ENCODE measurements at regions not wholly inside any gene's neighbourhood (a gene's known extent, or its start where the extent isn't known, plus 50 kb on each side); places are given as distances from the start of the nearest gene placed in this dataset.

- in situ Hi-C loops (cut with HindIII; ENCODE audit: low sequenced_read_pairs) = no loop called here
- no peak overlapping the region for H3K4me3 ChIP-seq (ENCODE audit: low read depth, low read length)
- TF ChIP-seq, protein P1, sequence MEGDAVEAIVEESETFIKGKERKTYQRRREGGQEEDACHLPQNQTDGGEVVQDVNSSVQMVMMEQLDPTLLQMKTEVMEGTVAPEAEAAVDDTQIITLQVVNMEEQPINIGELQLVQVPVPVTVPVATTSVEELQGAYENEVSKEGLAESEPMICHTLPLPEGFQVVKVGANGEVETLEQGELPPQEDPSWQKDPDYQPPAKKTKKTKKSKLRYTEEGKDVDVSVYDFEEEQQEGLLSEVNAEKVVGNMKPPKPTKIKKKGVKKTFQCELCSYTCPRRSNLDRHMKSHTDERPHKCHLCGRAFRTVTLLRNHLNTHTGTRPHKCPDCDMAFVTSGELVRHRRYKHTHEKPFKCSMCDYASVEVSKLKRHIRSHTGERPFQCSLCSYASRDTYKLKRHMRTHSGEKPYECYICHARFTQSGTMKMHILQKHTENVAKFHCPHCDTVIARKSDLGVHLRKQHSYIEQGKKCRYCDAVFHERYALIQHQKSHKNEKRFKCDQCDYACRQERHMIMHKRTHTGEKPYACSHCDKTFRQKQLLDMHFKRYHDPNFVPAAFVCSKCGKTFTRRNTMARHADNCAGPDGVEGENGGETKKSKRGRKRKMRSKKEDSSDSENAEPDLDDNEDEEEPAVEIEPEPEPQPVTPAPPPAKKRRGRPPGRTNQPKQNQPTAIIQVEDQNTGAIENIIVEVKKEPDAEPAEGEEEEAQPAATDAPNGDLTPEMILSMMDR (IDR thresholded peaks at IDR 0.05; ENCODE audit: low read depth, low read length) = no peak
- DNase-seq (ENCODE audit: low read depth, low spot score) = peak; percentile 26
These were observed 204.0 kb downstream of the AHR start for GRCh38 chr7:17502213-17503060.

DNA sequence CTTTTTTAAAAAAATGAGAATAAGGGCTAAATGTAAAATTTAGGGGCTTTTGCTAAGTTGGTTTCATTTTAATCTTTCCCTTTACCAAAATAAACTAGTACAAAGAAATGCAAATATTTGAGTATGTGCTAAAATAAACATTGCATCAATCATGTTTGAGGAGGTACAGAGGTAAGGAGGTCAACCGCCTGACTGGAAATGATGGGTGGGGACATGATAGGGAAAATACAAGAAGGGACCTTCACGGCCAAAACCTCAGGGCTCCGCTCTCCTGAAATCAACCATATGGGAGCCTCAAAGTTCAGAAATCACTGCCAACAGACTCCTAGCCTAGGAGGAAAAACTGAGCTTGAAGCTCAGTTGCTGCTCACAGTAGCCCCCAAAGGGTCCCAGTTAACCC, 207.6 kb downstream of the AHR start:
- H3K4me3 ChIP-seq (ENCODE audit: low read depth, low read length) = no peak overlapping the region
- peak; percentile 41 for DNase-seq (ENCODE audit: low read depth, low spot score)
- in situ Hi-C loops (cut with HindIII; ENCODE audit: low sequenced_read_pairs) = no loop called here
- TF ChIP-seq, protein P1 (IDR thresholded peaks at IDR 0.05; ENCODE audit: low read depth, low read length) = no peak

- no peak overlapping the region for H3K4me3 ChIP-seq (ENCODE audit: low read depth, low read length)
- DNase-seq (ENCODE audit: low read depth, low spot score) = no peak
- TF ChIP-seq, protein P1 (IDR thresholded peaks at IDR 0.05; ENCODE audit: low read depth, low read length) = no peak
- in situ Hi-C loops (cut with HindIII; ENCODE audit: low sequenced_read_pairs) = no loop called here
These were observed 208.1 kb downstream of the AHR start for GRCh38 chr7:17506596-17506995.

GRCh38 chr7:17507717-17508116, 209.3 kb downstream of the AHR start:
- DNase-seq (ENCODE audit: low read depth, low spot score) = no peak
- in situ Hi-C loops (cut with HindIII; ENCODE audit: low sequenced_read_pairs) = no loop called here
- H3K4me3 ChIP-seq (ENCODE audit: low read depth, low read length) = no peak overlapping the region
- TF ChIP-seq, protein P1 (IDR thresholded peaks at IDR 0.05; ENCODE audit: low read depth, low read length) = no peak

DNA sequence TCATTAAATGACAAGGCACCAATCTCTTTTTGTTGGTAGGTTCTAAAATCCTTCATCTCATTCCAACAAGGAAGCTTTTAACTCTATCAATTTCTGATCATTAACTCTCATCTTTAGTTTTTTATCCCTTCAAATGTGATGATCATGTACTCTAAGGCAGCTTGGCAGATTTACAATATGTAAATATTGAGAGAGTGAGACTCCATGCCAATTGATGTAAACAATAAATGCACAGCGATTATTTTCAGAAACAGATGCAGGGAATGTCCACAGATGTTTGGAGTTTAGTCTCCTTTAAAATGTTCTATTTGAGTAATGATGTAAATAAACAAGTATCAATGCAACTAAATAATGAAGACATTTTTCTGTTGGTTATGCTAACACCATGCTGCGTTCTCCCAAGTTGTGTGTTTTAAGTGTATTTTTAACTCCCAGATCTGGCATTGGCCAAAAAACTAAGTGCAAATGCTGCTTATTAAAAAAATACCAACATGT, 213.8 kb downstream of the AHR start:
- H3K4me3 ChIP-seq (ENCODE audit: low read depth, low read length) = no peak overlapping the region
- in situ Hi-C loops (cut with HindIII; ENCODE audit: low sequenced_read_pairs) = no loop called here
- DNase-seq (ENCODE audit: low read depth, low spot score) = no peak
- TF ChIP-seq, protein P1 (IDR thresholded peaks at IDR 0.05; ENCODE audit: low read depth, low read length) = no peak

GRCh38 chr7:17516771-17517170, 218.3 kb downstream of the AHR start:
- in situ Hi-C loops (cut with HindIII; ENCODE audit: low sequenced_read_pairs) = no loop called here
- DNase-seq (ENCODE audit: low read depth, low spot score) = no peak
- TF ChIP-seq, protein P1 (IDR thresholded peaks at IDR 0.05; ENCODE audit: low read depth, low read length) = no peak
- no peak overlapping the region for H3K4me3 ChIP-seq (ENCODE audit: low read depth, low read length)

All from astrocyte of the spinal cord (primary cell).